H9 (cell line): ENCODE measurements at regions not wholly inside any gene's neighbourhood (a gene's known extent, or its start where the extent isn't known, plus 50 kb on each side); places are given as distances from the start of the nearest gene placed in this dataset.

Experiments used
- DNase-seq: peaks from one replicate; pipeline ENCODE4 v3.0.0-alpha.2; 2017
- H2AFZ ChIP-seq: one replicate; pipeline ENCODE4 v1.6.1; 2013; ENCODE audit warnings: mild to moderate bottlenecking, low read length, control low read depth, moderate library complexity
- H2AK5ac ChIP-seq: 2 replicates; pipeline ENCODE4 v1.6.1; 2013; ENCODE audit warnings: low read length, control low read depth, mixed read lengths; ENCODE audit not compliant: insufficient read length
- H2BK120ac ChIP-seq: one replicate; pipeline ENCODE4 v1.6.1; 2013; ENCODE audit warnings: low read depth, mild to moderate bottlenecking, low read length, control low read depth, inconsistent platforms; ENCODE audit not compliant: poor library complexity, severe bottlenecking
- H2BK12ac ChIP-seq: 2 replicates; pipeline ENCODE4 v1.6.1; 2013; ENCODE audit warnings: low read length, control low read depth, mixed read lengths, low read depth; ENCODE audit not compliant: insufficient read length
- H2BK15ac ChIP-seq: 2 replicates; pipeline ENCODE4 v1.6.1; 2013; ENCODE audit warnings: low read depth, low read length, control low read depth
- H2BK20ac ChIP-seq: one replicate; pipeline ENCODE4 v1.6.1; 2013; ENCODE audit warnings: low read depth, mild to moderate bottlenecking, low read length, control low read depth, inconsistent platforms; ENCODE audit not compliant: poor library complexity, severe bottlenecking
- H2BK5ac ChIP-seq: 2 replicates; pipeline ENCODE4 v1.6.1; 2013; ENCODE audit warnings: low read length, control low read depth, mixed read lengths; ENCODE audit not compliant: insufficient read length
- H3K14ac ChIP-seq: 2 replicates; pipeline ENCODE4 v1.6.1; 2013; ENCODE audit warnings: low read length, control low read depth; ENCODE audit not compliant: insufficient read depth
- H3K18ac ChIP-seq: 2 replicates; pipeline ENCODE4 v1.6.1; 2013; ENCODE audit warnings: low read depth, mild to moderate bottlenecking, mixed read lengths, low read length, control low read depth; ENCODE audit not compliant: insufficient read length
- H3K23ac ChIP-seq: 2 replicates; pipeline ENCODE4 v1.6.1; 2013; ENCODE audit warnings: low read length, control low read depth, mixed read lengths, low read depth; ENCODE audit not compliant: insufficient read length
- H3K23me2 ChIP-seq: 2 replicates; pipeline ENCODE4 v1.6.1; 2013; ENCODE audit warnings: low read depth, mild to moderate bottlenecking, mixed read lengths, low read length, control low read depth; ENCODE audit not compliant: insufficient read length, poor library complexity, severe bottlenecking
- H3K27ac ChIP-seq: 2 replicates; pipeline ENCODE4 v1.5.1; 2013; ENCODE audit warnings: low read length, control low read depth, mixed read lengths, low read depth; ENCODE audit not compliant: insufficient read length
- H3K27me3 ChIP-seq: 2 replicates; pipeline ENCODE4 v1.6.1; 2013; ENCODE audit warnings: low read length, control low read depth, inconsistent platforms; ENCODE audit not compliant: insufficient read depth
- H3K4ac ChIP-seq: 2 replicates; pipeline ENCODE4 v1.6.1; 2013; ENCODE audit warnings: low read depth, mild to moderate bottlenecking, control low read depth, inconsistent platforms, low read length, moderate library complexity
- H3K4me1 ChIP-seq: 2 replicates; pipeline ENCODE4 v1.6.1; 2013; ENCODE audit warnings: low read length, control low read depth, inconsistent platforms; ENCODE audit not compliant: insufficient read depth
- H3K4me2 ChIP-seq: 2 replicates; pipeline ENCODE4 v1.6.1; 2013; ENCODE audit warnings: low read length, control low read depth, mixed read lengths; ENCODE audit not compliant: insufficient read length, insufficient read depth
- H3K56ac ChIP-seq: 2 replicates; pipeline ENCODE4 v1.6.1; 2013; ENCODE audit warnings: low read depth, mild to moderate bottlenecking, mixed read lengths, low read length, control low read depth; ENCODE audit not compliant: insufficient read length
- H3K79me1 ChIP-seq: 2 replicates; pipeline ENCODE4 v1.6.1; 2013; ENCODE audit warnings: low read depth, mild to moderate bottlenecking, moderate library complexity, low read length, control low read depth, inconsistent platforms; ENCODE audit not compliant: insufficient read depth, poor library complexity, severe bottlenecking
- H3K79me2 ChIP-seq: 2 replicates; pipeline ENCODE4 v1.6.1; 2013; ENCODE audit warnings: low read length, control low read depth, inconsistent platforms; ENCODE audit not compliant: insufficient read depth
- H3K9ac ChIP-seq: 2 replicates; pipeline ENCODE4 v1.6.1; 2013; ENCODE audit warnings: low read length, control low read depth, mixed read lengths; ENCODE audit not compliant: insufficient read length; ENCODE audit errors: extremely low read depth
- H3K9me3 ChIP-seq: one replicate; pipeline ENCODE4 v1.6.1; 2013; ENCODE audit warnings: low read depth, low read length, inconsistent platforms; ENCODE audit not compliant: control insufficient read depth
- H3T11ph ChIP-seq: one replicate; pipeline ENCODE4 v1.6.1; 2013; ENCODE audit warnings: mild to moderate bottlenecking, low read length, control low read depth, inconsistent platforms
- H4K20me1 ChIP-seq: one replicate; pipeline ENCODE4 v1.6.1; 2013; ENCODE audit not compliant: control insufficient read depth, insufficient read length, insufficient read depth
- H4K5ac ChIP-seq: 2 replicates; pipeline ENCODE4 v1.6.1; 2013; ENCODE audit warnings: low read depth, mild to moderate bottlenecking, mixed read lengths, low read length, control low read depth; ENCODE audit not compliant: insufficient read length
- H4K8ac ChIP-seq: replicated peaks from 2 replicates; pipeline ENCODE4 v1.6.1; 2013; ENCODE audit warnings: low read length, control low read depth, mixed read lengths, low read depth; ENCODE audit not compliant: insufficient read length
- H4K91ac ChIP-seq: 2 replicates; pipeline ENCODE4 v1.6.1; 2013; ENCODE audit warnings: low read depth, mild to moderate bottlenecking, moderate library complexity, mixed read lengths, low read length, control low read depth; ENCODE audit not compliant: insufficient read length
- H3K27ac Mint-ChIP-seq, 3 experiments: 2 replicates in 2 of 3; 3 replicates in 1 of 3; pipeline ENCODE4 v1.8.0; 2020 to 2021; ENCODE audit warnings: mixed read lengths in 3 of 3, mild to moderate bottlenecking in 1 of 3, moderate library complexity in 1 of 3
- H3K27me3 Mint-ChIP-seq: 2 replicates; pipeline ENCODE4 v1.8.0; 2021; ENCODE audit warnings: low read depth, mild to moderate bottlenecking, moderate library complexity, mixed read lengths
- H3K36me3 Mint-ChIP-seq, 3 experiments: 2 replicates in 2 of 3; 3 replicates in 1 of 3; pipeline ENCODE4 v1.8.0; 2020 to 2021; ENCODE audit warnings: low read depth in 3 of 3, mixed read lengths in 3 of 3; ENCODE audit not compliant: insufficient read depth in 1 of 3
- H3K4me1 Mint-ChIP-seq, 2 experiments: 2 replicates each; pipeline ENCODE4 v1.8.0; 2020; ENCODE audit warnings: mixed read lengths in 2 of 2
- H3K4me3 Mint-ChIP-seq, 2 experiments: 2 replicates in 1 of 2; 3 replicates in 1 of 2; pipeline ENCODE4 v1.8.0; 2020 to 2021; ENCODE audit warnings: mild to moderate bottlenecking in 2 of 2, mixed read lengths in 2 of 2, moderate library complexity in 1 of 2
- H3K9me3 Mint-ChIP-seq, 2 experiments: 2 replicates in 1 of 2; 3 replicates in 1 of 2; pipeline ENCODE4 v1.8.0; 2020; ENCODE audit warnings: mild to moderate bottlenecking in 2 of 2, mixed read lengths in 2 of 2, moderate library complexity in 1 of 2
- WGBS: extraction: QIAGEN DNeasy Blood & Tissue Kit; methylation state at CpG from one replicate; pipeline ENCODE4 v1.1.7; 2013; ENCODE audit warnings: missing lambda C conversion rate, low lambda C conversion rate, mixed read lengths; ENCODE audit not compliant: insufficient read length; ENCODE audit errors: extremely low coverage; 5-methylcytosine and 5-hydroxymethylcytosine counted together
- TF ChIP-seq, protein P1 (sequence below): fragments of 200-600 bp; sonication (generic); conservative IDR thresholded peaks from 3 replicates; pipeline ENCODE4 v1.8.0; 2021; ENCODE audit warnings: antibody characterized with exemption, mild to moderate bottlenecking

DNA sequence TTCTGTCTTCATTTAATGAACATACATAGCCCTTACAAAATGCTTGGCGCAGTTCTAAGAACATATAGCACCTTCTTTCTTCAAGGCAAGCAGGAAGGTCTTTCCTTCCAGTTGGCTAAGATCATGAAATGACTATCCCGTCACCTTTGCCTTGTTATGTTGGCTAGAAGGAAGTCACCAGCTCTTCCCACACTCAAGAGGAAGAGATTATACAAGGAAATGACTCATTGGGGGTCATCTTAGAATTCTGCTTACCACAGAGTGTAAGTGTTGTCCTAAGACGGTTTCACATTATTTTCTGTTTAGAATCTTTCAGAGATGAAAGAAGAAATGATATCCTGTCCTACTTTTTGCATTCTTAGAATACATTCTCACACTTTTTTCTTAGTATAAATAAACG is 808.0 kb upstream of the LUZP2 start:
- Mint-ChIP-seq H3K9me3 (no peaks in the 10 kb centered on the region), H3K4me1 (peaks cover 26 to 27% of the 10 kb centered on the region in 2 experiments), H3K36me3 (no peaks in the 10 kb centered on the region), H3K4me3 (no peak overlapping the region), H3K27ac (no peak overlapping the region), H3K27me3 (no peaks in the 10 kb centered on the region)
- H3K56ac ChIP-seq: no peak overlapping the region
- TF ChIP-seq, protein P1, sequence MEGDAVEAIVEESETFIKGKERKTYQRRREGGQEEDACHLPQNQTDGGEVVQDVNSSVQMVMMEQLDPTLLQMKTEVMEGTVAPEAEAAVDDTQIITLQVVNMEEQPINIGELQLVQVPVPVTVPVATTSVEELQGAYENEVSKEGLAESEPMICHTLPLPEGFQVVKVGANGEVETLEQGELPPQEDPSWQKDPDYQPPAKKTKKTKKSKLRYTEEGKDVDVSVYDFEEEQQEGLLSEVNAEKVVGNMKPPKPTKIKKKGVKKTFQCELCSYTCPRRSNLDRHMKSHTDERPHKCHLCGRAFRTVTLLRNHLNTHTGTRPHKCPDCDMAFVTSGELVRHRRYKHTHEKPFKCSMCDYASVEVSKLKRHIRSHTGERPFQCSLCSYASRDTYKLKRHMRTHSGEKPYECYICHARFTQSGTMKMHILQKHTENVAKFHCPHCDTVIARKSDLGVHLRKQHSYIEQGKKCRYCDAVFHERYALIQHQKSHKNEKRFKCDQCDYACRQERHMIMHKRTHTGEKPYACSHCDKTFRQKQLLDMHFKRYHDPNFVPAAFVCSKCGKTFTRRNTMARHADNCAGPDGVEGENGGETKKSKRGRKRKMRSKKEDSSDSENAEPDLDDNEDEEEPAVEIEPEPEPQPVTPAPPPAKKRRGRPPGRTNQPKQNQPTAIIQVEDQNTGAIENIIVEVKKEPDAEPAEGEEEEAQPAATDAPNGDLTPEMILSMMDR: no peak
- H2AFZ ChIP-seq: no peak overlapping the region
- no peak overlapping the region for H3K27ac ChIP-seq
- H3K27me3 ChIP-seq: no peaks in the 10 kb centered on the region
- H3K9ac ChIP-seq: no peak overlapping the region
- no CpG with 5 or more reads among the region's 4 CpGs for WGBS
- H3K23me2 ChIP-seq: no peaks in the 10 kb centered on the region
- no peaks in the 10 kb centered on the region for H3K79me2 ChIP-seq
- no peak overlapping the region for H3K14ac ChIP-seq
- H3K79me1 ChIP-seq: no peaks in the 10 kb centered on the region
- H2AK5ac ChIP-seq: no peak overlapping the region
- no peak overlapping the region for H3T11ph ChIP-seq
- H3K23ac ChIP-seq: no peak overlapping the region
- H4K20me1 ChIP-seq: no peaks in the 10 kb centered on the region
- no peak overlapping the region for H2BK120ac ChIP-seq
- no peaks in the 10 kb centered on the region for H3K9me3 ChIP-seq
- H4K8ac ChIP-seq: no peak overlapping the region
- H2BK20ac ChIP-seq: no peak overlapping the region
- no peak overlapping the region for H2BK5ac ChIP-seq
- peaks cover 2% of the 10 kb centered on the region; the same call in 1 of the 2 replicates for H3K4me1 ChIP-seq
- H2BK12ac ChIP-seq: no peak overlapping the region
- H2BK15ac ChIP-seq: no peak overlapping the region
- no peak overlapping the region for H3K4ac ChIP-seq
- no peak overlapping the region for H4K5ac ChIP-seq
- DNase-seq: no peak
- no peak overlapping the region for H4K91ac ChIP-seq
- no peak overlapping the region for H3K18ac ChIP-seq
- H3K4me2 ChIP-seq: no peak overlapping the region
